ENCODE measurements at regions not wholly inside any gene's neighbourhood (a gene's known extent, or its start where the extent isn't known, plus 50 kb on each side); places are given as distances from the start of the nearest gene placed in this dataset.

GRCh38 chr14:95466506-95466905 lies 49.9 kb downstream of the SYNE3 start:
- H3K27me3 ChIP-seq (replicated peaks; ENCODE audit: insufficient read depth), result no peaks in the 10 kb centered on the region

GRCh38 chr14:95465936-95466335 lies 50.5 kb downstream of the SYNE3 start:
- TF ChIP-seq CTCF (IDR thresholded peaks at IDR 0.05), result no peak
- DNase-seq (ENCODE audit: low spot score) (no peak), ATAC-seq (ENCODE audit: insufficient number of reproducible peaks, low FRiP score, low read depth) (no peak)
- H3K36me3 ChIP-seq, result peaks cover 17% of the 10 kb centered on the region
- H3K9me3 ChIP-seq, result no peaks in the 10 kb centered on the region
- H3K27ac ChIP-seq, result no peak overlapping the region
- H3K4me1 ChIP-seq (ENCODE audit: control insufficient read depth in 1 of 2, low read depth in 2 of 2), result peaks cover under 1 to 29% of the 10 kb centered on the region in 2 donors
- no peak overlapping the region for H3K4me3 ChIP-seq
- no peaks in the 10 kb centered on the region for H3K27me3 ChIP-seq (replicated peaks; ENCODE audit: insufficient read depth)

More at GRCh38 chr14:95466506-95466905, 49.9 kb downstream of the SYNE3 start:
- no peaks in the 10 kb centered on the region for H3K9me3 ChIP-seq
- peaks cover 17% of the 10 kb centered on the region for H3K36me3 ChIP-seq
- peaks cover under 1 to 29% of the 10 kb centered on the region in 2 donors for H3K4me1 ChIP-seq (ENCODE audit: control insufficient read depth in 1 of 2, low read depth in 2 of 2)
- H3K27ac ChIP-seq, result no peak overlapping the region
- no peak for DNase-seq (ENCODE audit: low spot score)
- ATAC-seq (ENCODE audit: insufficient number of reproducible peaks, low FRiP score, low read depth), result no peak
- no peak overlapping the region for H3K4me3 ChIP-seq
- no peak for TF ChIP-seq CTCF (IDR thresholded peaks at IDR 0.05)

DNA sequence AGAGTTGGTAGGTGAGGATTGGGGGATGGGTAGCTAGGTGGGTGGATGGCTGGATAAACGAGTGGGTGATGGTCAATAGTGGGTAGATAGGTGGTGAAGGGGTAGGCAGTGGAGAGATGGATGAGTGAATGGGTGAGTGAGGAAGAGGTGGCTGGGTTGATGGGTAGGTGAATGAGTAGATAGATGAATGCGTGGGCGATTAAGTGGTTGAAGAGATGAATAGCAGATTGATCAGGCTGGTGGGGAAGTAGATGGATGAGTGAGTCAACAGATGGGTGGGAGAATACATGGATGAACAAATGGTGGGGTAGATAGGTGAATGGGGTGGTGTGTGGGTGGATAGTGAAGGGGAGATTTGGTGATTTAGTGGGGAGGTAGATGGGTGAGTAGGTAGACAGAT lies 51.1 kb downstream of the SYNE3 start:
- ATAC-seq (ENCODE audit: insufficient number of reproducible peaks, low FRiP score, low read depth) (no peak), DNase-seq (ENCODE audit: low spot score) (no peak)
- H3K4me3 ChIP-seq, result no peak overlapping the region
- H3K9me3 ChIP-seq, result no peaks in the 10 kb centered on the region
- peaks cover 14% of the 10 kb centered on the region for H3K36me3 ChIP-seq
- no peaks in the 10 kb centered on the region for H3K27me3 ChIP-seq (replicated peaks; ENCODE audit: insufficient read depth)
- peaks cover 5 to 34% of the 10 kb centered on the region in 2 donors for H3K4me1 ChIP-seq (ENCODE audit: control insufficient read depth in 1 of 2, low read depth in 2 of 2)
- no peak for TF ChIP-seq CTCF (IDR thresholded peaks at IDR 0.05)
- no peak overlapping the region for H3K27ac ChIP-seq

DNA sequence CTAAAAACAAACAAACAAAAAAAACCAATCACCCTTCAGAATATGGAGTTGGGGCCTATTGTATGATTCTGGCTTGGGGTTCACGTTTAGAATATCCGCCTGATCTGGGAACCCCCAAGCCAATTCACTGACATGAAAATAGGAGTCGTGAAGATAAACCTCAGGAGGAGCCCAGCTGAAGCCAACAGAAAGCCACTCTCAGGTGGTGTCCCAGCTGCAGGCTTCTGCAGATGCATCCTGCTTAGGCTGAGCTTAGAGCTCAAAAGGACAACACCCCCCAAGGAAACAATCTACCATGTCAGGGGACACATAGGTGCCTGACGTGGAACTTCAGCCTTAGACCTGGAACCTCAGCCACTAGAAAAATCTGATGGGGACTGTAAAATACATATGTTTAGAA lies 51.9 kb downstream of the SYNE3 start:
- Histone ChIP-seq H3K27me3 (replicated peaks; ENCODE audit: insufficient read depth) (no peaks in the 10 kb centered on the region), H3K36me3 (peaks cover 9% of the 10 kb centered on the region), H3K27ac (no peak overlapping the region), H3K4me3 (no peak overlapping the region), H3K9me3 (no peaks in the 10 kb centered on the region), H3K4me1 (ENCODE audit: control insufficient read depth in 1 of 2, low read depth in 2 of 2) (peaks cover 5 to 36% of the 10 kb centered on the region in 2 donors)
- no peak for TF ChIP-seq CTCF (IDR thresholded peaks at IDR 0.05)
- DNase-seq (ENCODE audit: low spot score) (no peak), ATAC-seq (ENCODE audit: insufficient number of reproducible peaks, low FRiP score, low read depth) (no peak)

DNA sequence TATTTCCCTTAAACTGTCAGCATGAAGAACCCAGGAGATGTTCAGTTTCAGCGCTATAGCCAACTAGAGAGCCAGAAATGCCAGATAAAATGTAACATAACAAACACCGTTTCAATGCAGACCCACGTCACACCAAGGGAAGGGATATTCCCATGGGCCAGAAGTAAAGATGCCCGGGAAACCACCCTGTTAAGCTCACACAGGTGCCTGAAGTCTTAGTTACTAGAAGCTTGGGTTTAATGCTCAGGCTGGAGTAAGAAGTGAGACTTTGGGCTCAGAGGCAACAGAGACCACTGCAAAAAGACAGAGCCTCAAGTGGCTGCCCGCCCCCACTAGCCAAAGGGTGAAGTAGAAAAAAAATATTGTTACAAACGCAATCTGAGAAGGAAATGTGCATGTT lies 52.3 kb downstream of the SYNE3 start:
- Histone ChIP-seq H3K4me3 (no peak overlapping the region), H3K27ac (no peak overlapping the region), H3K4me1 (ENCODE audit: control insufficient read depth in 1 of 2, low read depth in 2 of 2) (peaks cover 5 to 36% of the 10 kb centered on the region in 2 donors), H3K9me3 (no peaks in the 10 kb centered on the region), H3K36me3 (peaks cover 9% of the 10 kb centered on the region), H3K27me3 (replicated peaks; ENCODE audit: insufficient read depth) (no peaks in the 10 kb centered on the region)
- no peak for DNase-seq (ENCODE audit: low spot score)
- no peak for TF ChIP-seq CTCF (IDR thresholded peaks at IDR 0.05)
- no peak for ATAC-seq (ENCODE audit: insufficient number of reproducible peaks, low FRiP score, low read depth)

Data from thoracic aorta (tissue), 2 donors.